ENCODE measurements at regions not wholly inside any gene's neighbourhood (a gene's known extent, or its start where the extent isn't known, plus 50 kb on each side); places are given as distances from the start of the nearest gene placed in this dataset.

- Histone ChIP-seq H4K20me1 (ENCODE audit: insufficient read depth, low read length) (no peaks in the 10 kb centered on the region), H3K4me3 (ENCODE audit: low read depth in 1 of 2, low read length in 2 of 2) (no peak overlapping the region), H3K4me2 (ENCODE audit: insufficient read depth, low read length) (no peak overlapping the region), H2AFZ (ENCODE audit: low read depth, low read length) (no peak overlapping the region), H3K79me2 (ENCODE audit: insufficient read depth, low read length) (no peaks in the 10 kb centered on the region), H3K27me3 (ENCODE audit: insufficient read depth, low read length, poor library complexity) (no peaks in the 10 kb centered on the region), H3K27ac (ENCODE audit: low read length) (no peak overlapping the region), H3K4me1 (ENCODE audit: insufficient read depth, low read length) (no peaks in the 10 kb centered on the region), H3K36me3 (ENCODE audit: insufficient read depth, low read length) (no peaks in the 10 kb centered on the region), H3K9ac (ENCODE audit: low read depth, low read length) (no peak overlapping the region), H3K9me3 (ENCODE audit: insufficient read depth, low read length, severe bottlenecking) (no peaks in the 10 kb centered on the region)
- TF ChIP-seq CTCF (IDR thresholded peaks at IDR 0.05; ENCODE audit: borderline replicate concordance, extremely low read depth, low read length, poor library complexity, severe bottlenecking): no peak
- no peak for TF ChIP-seq EZH2 (IDR thresholded peaks at IDR 0.05; ENCODE audit: borderline replicate concordance, low read depth, low read length, severe bottlenecking)
- no peak for ATAC-seq (ENCODE audit: insufficient read depth, low read depth)
- no peak for DNase-seq
Observed at GRCh38 chr7:68050627-68051026, 1054.0 kb downstream of the TYW1 start.

GRCh38 chr7:68058014-68058413, 1061.4 kb downstream of the TYW1 start:
- Histone ChIP-seq H3K36me3 (ENCODE audit: insufficient read depth, low read length) (no peaks in the 10 kb centered on the region), H4K20me1 (ENCODE audit: insufficient read depth, low read length) (no peaks in the 10 kb centered on the region), H3K27ac (ENCODE audit: low read length) (no peak overlapping the region), H3K9me3 (ENCODE audit: insufficient read depth, low read length, severe bottlenecking) (no peaks in the 10 kb centered on the region), H3K4me1 (ENCODE audit: insufficient read depth, low read length) (peaks cover 4% of the 10 kb centered on the region; the same call in 1 of the 2 replicates), H3K4me3 (ENCODE audit: low read depth in 1 of 2, low read length in 2 of 2) (no peak overlapping the region), H3K27me3 (ENCODE audit: insufficient read depth, low read length, poor library complexity) (no peaks in the 10 kb centered on the region), H2AFZ (ENCODE audit: low read depth, low read length) (no peak overlapping the region), H3K4me2 (ENCODE audit: insufficient read depth, low read length) (no peak overlapping the region), H3K9ac (ENCODE audit: low read depth, low read length) (no peak overlapping the region), H3K79me2 (ENCODE audit: insufficient read depth, low read length) (no peaks in the 10 kb centered on the region)
- ATAC-seq (ENCODE audit: insufficient read depth, low read depth): no peak
- no peak for TF ChIP-seq EZH2 (IDR thresholded peaks at IDR 0.05; ENCODE audit: borderline replicate concordance, low read depth, low read length, severe bottlenecking)
- no peak for TF ChIP-seq CTCF (IDR thresholded peaks at IDR 0.05; ENCODE audit: borderline replicate concordance, extremely low read depth, low read length, poor library complexity, severe bottlenecking)
- DNase-seq: no peak

- Histone ChIP-seq H3K4me1 (ENCODE audit: insufficient read depth, low read length) (peaks cover 4% of the 10 kb centered on the region; the same call in 1 of the 2 replicates), H3K36me3 (ENCODE audit: insufficient read depth, low read length) (no peaks in the 10 kb centered on the region), H3K9me3 (ENCODE audit: insufficient read depth, low read length, severe bottlenecking) (no peaks in the 10 kb centered on the region), H3K79me2 (ENCODE audit: insufficient read depth, low read length) (no peaks in the 10 kb centered on the region), H2AFZ (ENCODE audit: low read depth, low read length) (no peak overlapping the region), H3K27me3 (ENCODE audit: insufficient read depth, low read length, poor library complexity) (no peaks in the 10 kb centered on the region), H3K27ac (ENCODE audit: low read length) (no peak overlapping the region), H3K4me2 (ENCODE audit: insufficient read depth, low read length) (no peak overlapping the region), H3K9ac (ENCODE audit: low read depth, low read length) (no peak overlapping the region), H4K20me1 (ENCODE audit: insufficient read depth, low read length) (no peaks in the 10 kb centered on the region), H3K4me3 (ENCODE audit: low read depth in 1 of 2, low read length in 2 of 2) (no peak overlapping the region)
- peak; percentile 54 for TF ChIP-seq CTCF (IDR thresholded peaks at IDR 0.05; ENCODE audit: borderline replicate concordance, extremely low read depth, low read length, poor library complexity, severe bottlenecking)
- TF ChIP-seq EZH2 (IDR thresholded peaks at IDR 0.05; ENCODE audit: borderline replicate concordance, low read depth, low read length, severe bottlenecking): no peak
- DNase-seq (no peak), ATAC-seq (ENCODE audit: insufficient read depth, low read depth) (no peak)
Observed at GRCh38 chr7:68063171-68063570, 1066.5 kb downstream of the TYW1 start.

GRCh38 chr7:68065581-68065980, 1068.9 kb downstream of the TYW1 start:
- no peak for DNase-seq
- no peaks in the 10 kb centered on the region for H3K9me3 ChIP-seq (ENCODE audit: insufficient read depth, low read length, severe bottlenecking)
- H3K9ac ChIP-seq (ENCODE audit: low read depth, low read length): no peak overlapping the region
- no peaks in the 10 kb centered on the region for H4K20me1 ChIP-seq (ENCODE audit: insufficient read depth, low read length)
- no peaks in the 10 kb centered on the region for H3K27me3 ChIP-seq (ENCODE audit: insufficient read depth, low read length, poor library complexity)
- H3K4me2 ChIP-seq (ENCODE audit: insufficient read depth, low read length): no peak overlapping the region
- ATAC-seq (ENCODE audit: insufficient read depth, low read depth): no peak
- H2AFZ ChIP-seq (ENCODE audit: low read depth, low read length): no peak overlapping the region
- TF ChIP-seq CTCF (IDR thresholded peaks at IDR 0.05; ENCODE audit: borderline replicate concordance, extremely low read depth, low read length, poor library complexity, severe bottlenecking) (no peak), EZH2 (IDR thresholded peaks at IDR 0.05; ENCODE audit: borderline replicate concordance, low read depth, low read length, severe bottlenecking) (no peak)
- peaks cover 4% of the 10 kb centered on the region; the same call in 1 of the 2 replicates for H3K4me1 ChIP-seq (ENCODE audit: insufficient read depth, low read length)
- no peaks in the 10 kb centered on the region for H3K79me2 ChIP-seq (ENCODE audit: insufficient read depth, low read length)
- H3K4me3 ChIP-seq (ENCODE audit: low read depth in 1 of 2, low read length in 2 of 2): no peak overlapping the region
- H3K27ac ChIP-seq (ENCODE audit: low read length): no peak overlapping the region
- no peaks in the 10 kb centered on the region for H3K36me3 ChIP-seq (ENCODE audit: insufficient read depth, low read length)

Measured in DND-41 (cell line).